Nephron (organoid): ENCODE measurements at regions not wholly inside any gene's neighbourhood (a gene's known extent, or its start where the extent isn't known, plus 50 kb on each side); places are given as distances from the start of the nearest gene placed in this dataset.
A peak's percentile ranks its signal among the peaks of the same experiment; 100 is the strongest.

ENCODE experiments used
- H3K27ac Mint-ChIP-seq, 3 experiments: 2 replicates each; pipeline ENCODE4 v1.8.0; 2020; ENCODE audit warnings: mixed read lengths in 3 of 3, mild to moderate bottlenecking in 2 of 3, moderate library complexity in 1 of 3
- H3K27me3 Mint-ChIP-seq: 2 replicates; pipeline ENCODE4 v1.8.0; 2021; ENCODE audit warnings: low read depth, mild to moderate bottlenecking, moderate library complexity, mixed read lengths
- H3K36me3 Mint-ChIP-seq: 2 replicates; pipeline ENCODE4 v1.8.0; 2020; ENCODE audit warnings: low read depth, mixed read lengths
- H3K4me1 Mint-ChIP-seq: 2 replicates; pipeline ENCODE4 v1.8.0; 2020; ENCODE audit warnings: mixed read lengths
- H3K4me3 Mint-ChIP-seq, 3 experiments: 2 replicates each; pipeline ENCODE4 v1.8.0; 2020; ENCODE audit warnings: mild to moderate bottlenecking in 3 of 3, mixed read lengths in 3 of 3, moderate library complexity in 2 of 3
- H3K9me3 Mint-ChIP-seq: 2 replicates; pipeline ENCODE4 v1.8.0; 2020; ENCODE audit warnings: mixed read lengths
- CTCF ChIP-seq, 3 experiments: fragments of 200-600 bp; sonication (generic); IDR thresholded peaks; one replicate each; pipeline ENCODE4 v1.5.0; 2021; ENCODE audit warnings: antibody characterized with exemption in 3 of 3; ENCODE audit not compliant: unreplicated experiment in 3 of 3

DNA sequence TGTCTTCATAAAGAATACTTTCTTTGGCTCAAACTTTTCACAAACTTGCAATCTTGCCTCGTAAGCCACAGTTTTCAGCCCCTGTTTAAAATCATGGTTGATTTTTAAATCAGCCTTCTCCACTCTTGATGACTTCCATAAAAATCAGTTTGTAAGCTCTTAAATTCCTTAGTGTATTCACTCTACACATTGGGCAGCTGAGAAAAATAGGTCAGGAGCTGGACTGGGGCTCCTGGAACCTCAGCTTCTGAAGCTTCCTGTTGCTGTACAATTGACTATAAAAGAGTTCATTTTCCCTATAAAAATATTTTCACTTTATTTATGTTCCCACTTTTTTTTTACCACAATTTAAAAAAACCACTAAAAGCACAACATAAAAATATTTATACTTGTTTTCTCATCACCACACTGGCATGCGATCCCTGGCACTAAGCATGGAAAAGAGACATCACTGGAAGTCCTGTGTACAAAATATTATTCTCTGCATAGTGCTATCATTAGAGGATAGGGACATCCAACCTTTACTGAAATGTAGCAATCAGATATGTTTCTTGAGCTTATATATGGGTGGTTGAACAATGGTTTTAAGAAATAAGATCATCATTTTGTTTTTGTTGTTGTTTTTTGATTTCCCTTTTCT, 345.7 kb downstream of the FBXO8 start:
- TF ChIP-seq CTCF (IDR thresholded peaks at IDR 0.05; ENCODE audit: unreplicated experiment in 3 of 3): no peak
- no peaks in the 10 kb centered on the region for H3K9me3 Mint-ChIP-seq
- no peaks in the 10 kb centered on the region for H3K27me3 Mint-ChIP-seq
- no peaks in the 10 kb centered on the region for H3K36me3 Mint-ChIP-seq
- H3K27ac Mint-ChIP-seq: no peak overlapping the region
- H3K4me3 Mint-ChIP-seq: no peak overlapping the region
- H3K4me1 Mint-ChIP-seq: peaks cover 15% of the 10 kb centered on the region

DNA sequence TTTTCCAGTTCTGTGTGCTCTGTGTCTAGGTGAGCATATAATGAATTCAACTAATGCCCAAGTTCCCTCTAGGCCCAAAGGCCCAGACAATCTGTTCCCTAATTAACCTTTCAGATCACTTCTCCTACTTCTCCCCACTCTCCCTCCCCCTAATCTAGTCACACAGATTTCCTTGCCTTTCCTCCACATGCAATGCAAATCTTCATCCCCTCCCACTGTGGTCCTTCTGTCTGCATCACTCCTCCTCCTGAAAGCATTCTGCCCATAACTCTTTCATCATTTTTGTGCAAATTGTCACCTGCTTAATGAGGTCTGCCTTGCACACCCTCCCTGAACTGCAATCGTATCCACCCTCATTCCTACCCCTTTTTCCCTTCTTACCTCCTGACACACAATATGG, 346.6 kb downstream of the FBXO8 start:
- Mint-ChIP-seq H3K9me3 (no peaks in the 10 kb centered on the region), H3K36me3 (no peaks in the 10 kb centered on the region), H3K27me3 (no peaks in the 10 kb centered on the region), H3K4me1 (peaks cover 15% of the 10 kb centered on the region), H3K4me3 (no peak overlapping the region), H3K27ac (no peak overlapping the region)
- no peak for TF ChIP-seq CTCF (IDR thresholded peaks at IDR 0.05; ENCODE audit: unreplicated experiment in 3 of 3)

- no peaks in the 10 kb centered on the region for H3K27me3 Mint-ChIP-seq
- H3K27ac Mint-ChIP-seq: peak overlapping the region in 1 of 3 experiments; percentile 15
- no peaks in the 10 kb centered on the region for H3K9me3 Mint-ChIP-seq
- no peak for TF ChIP-seq CTCF (IDR thresholded peaks at IDR 0.05; ENCODE audit: unreplicated experiment in 3 of 3)
- no peak overlapping the region for H3K4me3 Mint-ChIP-seq
- H3K36me3 Mint-ChIP-seq: no peaks in the 10 kb centered on the region
- H3K4me1 Mint-ChIP-seq: peaks cover 15% of the 10 kb centered on the region
These were observed 347.7 kb downstream of the FBXO8 start for GRCh38 chr4:173935622-173936405.

DNA sequence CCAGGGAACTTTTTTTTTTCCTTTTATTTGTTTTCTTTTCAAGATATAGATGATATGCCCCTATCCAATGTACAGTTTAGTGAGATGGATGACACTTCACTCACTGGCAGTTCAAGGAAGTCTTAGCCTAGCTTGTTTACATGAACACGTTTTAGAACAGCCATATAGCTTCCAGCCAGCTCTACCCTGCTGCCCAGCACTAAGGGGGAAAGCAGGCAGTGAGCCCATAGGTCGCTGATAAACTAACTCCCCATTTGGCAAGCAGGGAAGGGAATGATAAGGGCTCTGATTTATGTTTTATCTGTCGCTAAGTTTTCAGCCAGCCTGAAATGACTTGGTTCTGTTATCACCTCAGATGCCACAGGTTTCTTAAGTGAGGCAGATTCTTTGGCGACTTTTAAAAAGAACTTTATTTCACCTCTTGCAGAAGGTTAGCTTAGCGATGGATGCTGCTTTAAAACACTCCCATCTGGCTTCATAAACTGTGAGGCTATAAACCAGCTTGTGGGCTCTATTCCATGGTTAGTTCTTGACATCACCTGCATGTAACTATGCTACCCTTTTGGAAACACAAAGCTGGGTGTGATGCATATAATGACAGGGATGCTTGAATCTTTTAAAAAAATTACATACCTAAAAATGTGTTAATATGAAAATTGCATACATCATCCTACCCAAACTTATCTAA, 348.4 kb downstream of the FBXO8 start:
- Mint-ChIP-seq H3K36me3 (no peaks in the 10 kb centered on the region), H3K4me3 (no peak overlapping the region), H3K27ac (no peak overlapping the region), H3K9me3 (no peaks in the 10 kb centered on the region), H3K4me1 (peaks cover 15% of the 10 kb centered on the region), H3K27me3 (no peaks in the 10 kb centered on the region)
- TF ChIP-seq CTCF (IDR thresholded peaks at IDR 0.05; ENCODE audit: unreplicated experiment in 3 of 3): no peak

DNA sequence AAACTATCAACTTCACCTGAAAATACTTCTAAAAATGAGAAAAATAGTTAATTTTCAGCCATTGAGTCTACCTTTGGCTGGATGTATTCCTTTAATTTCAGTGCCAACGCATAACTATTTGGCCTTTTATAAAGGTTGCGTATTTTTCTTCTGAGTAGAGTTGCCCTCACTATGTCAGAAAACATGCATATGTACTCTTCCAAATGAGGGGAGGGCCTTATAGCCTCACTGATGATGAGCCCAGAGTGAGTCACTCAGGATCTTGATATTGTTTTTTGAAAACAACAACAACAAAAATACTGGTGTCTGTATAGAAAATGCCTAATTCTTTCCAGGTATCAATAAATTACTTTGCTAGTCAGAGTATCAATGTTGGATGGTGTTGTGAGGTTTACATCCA, 349.3 kb downstream of the FBXO8 start:
- no peaks in the 10 kb centered on the region for H3K9me3 Mint-ChIP-seq
- no peak for TF ChIP-seq CTCF (IDR thresholded peaks at IDR 0.05; ENCODE audit: unreplicated experiment in 3 of 3)

More for the DNA sequence above, 349.3 kb downstream of the FBXO8 start:
- Mint-ChIP-seq H3K27me3 (no peaks in the 10 kb centered on the region), H3K4me3 (no peak overlapping the region), H3K36me3 (no peaks in the 10 kb centered on the region), H3K4me1 (peaks cover 15% of the 10 kb centered on the region), H3K27ac (no peak overlapping the region)
